ENCODE measurements at regions not wholly inside any gene's neighbourhood (a gene's known extent, or its start where the extent isn't known, plus 50 kb on each side); places are given as distances from the start of the nearest gene placed in this dataset.

GRCh38 chr3:22568285-22568684 is 634.8 kb upstream of the UBE2E2 start:
- no peaks in the 10 kb centered on the region for H4K20me1 ChIP-seq (replicated peaks; ENCODE audit: control insufficient read depth, insufficient read depth, low read length)
- no peaks in the 10 kb centered on the region for H3K9me3 ChIP-seq (replicated peaks; ENCODE audit: control insufficient read depth, insufficient read depth, low read depth, low read length)
- H3K27ac ChIP-seq (ENCODE audit: extremely low read depth, low read depth, low read length) = no peak overlapping the region
- ChIA-PET POLR2A (no interaction called here), CTCF (ENCODE audit: low intra/inter-chr PET ratio) (no interaction called here)
- no peak overlapping the region for H3K9ac ChIP-seq (ENCODE audit: insufficient read depth in 1 of 2, low read depth in 2 of 2, low read length in 2 of 2)
- intact Hi-C loops (cut with micrococcal nuclease) (no loop called here), in situ Hi-C loops (cut with MboI) (no loop called here)
- H2AFZ ChIP-seq (ENCODE audit: low read depth, low read length) = no peak overlapping the region
- BruUV-seq (replicated peaks) = no TSS peak
- no peak for FAIRE-seq
- no peaks in the 10 kb centered on the region for H3K27me3 ChIP-seq (ENCODE audit: control insufficient read depth in 2 of 2, insufficient read depth in 2 of 2, low read length in 2 of 2)
- no peak overlapping the region for H3K4me3 ChIP-seq
- H3K79me2 ChIP-seq (ENCODE audit: control insufficient read depth, insufficient read depth, low read length) = no peaks in the 10 kb centered on the region
- DNase-seq (ENCODE audit: extremely low read depth in 1 of 4, low spot score in 3 of 4) = no peak
- ATAC-seq = no peak
- no peaks in the 10 kb centered on the region for H3K4me1 ChIP-seq (replicated peaks in 1 of 2; ENCODE audit: control insufficient read depth in 2 of 2, insufficient read depth in 2 of 2, low read length in 2 of 2)
- no peaks in the 10 kb centered on the region for H3K9me1 ChIP-seq (ENCODE audit: control insufficient read depth, insufficient read depth, low read length)
- TF ChIP-seq, protein P1, sequence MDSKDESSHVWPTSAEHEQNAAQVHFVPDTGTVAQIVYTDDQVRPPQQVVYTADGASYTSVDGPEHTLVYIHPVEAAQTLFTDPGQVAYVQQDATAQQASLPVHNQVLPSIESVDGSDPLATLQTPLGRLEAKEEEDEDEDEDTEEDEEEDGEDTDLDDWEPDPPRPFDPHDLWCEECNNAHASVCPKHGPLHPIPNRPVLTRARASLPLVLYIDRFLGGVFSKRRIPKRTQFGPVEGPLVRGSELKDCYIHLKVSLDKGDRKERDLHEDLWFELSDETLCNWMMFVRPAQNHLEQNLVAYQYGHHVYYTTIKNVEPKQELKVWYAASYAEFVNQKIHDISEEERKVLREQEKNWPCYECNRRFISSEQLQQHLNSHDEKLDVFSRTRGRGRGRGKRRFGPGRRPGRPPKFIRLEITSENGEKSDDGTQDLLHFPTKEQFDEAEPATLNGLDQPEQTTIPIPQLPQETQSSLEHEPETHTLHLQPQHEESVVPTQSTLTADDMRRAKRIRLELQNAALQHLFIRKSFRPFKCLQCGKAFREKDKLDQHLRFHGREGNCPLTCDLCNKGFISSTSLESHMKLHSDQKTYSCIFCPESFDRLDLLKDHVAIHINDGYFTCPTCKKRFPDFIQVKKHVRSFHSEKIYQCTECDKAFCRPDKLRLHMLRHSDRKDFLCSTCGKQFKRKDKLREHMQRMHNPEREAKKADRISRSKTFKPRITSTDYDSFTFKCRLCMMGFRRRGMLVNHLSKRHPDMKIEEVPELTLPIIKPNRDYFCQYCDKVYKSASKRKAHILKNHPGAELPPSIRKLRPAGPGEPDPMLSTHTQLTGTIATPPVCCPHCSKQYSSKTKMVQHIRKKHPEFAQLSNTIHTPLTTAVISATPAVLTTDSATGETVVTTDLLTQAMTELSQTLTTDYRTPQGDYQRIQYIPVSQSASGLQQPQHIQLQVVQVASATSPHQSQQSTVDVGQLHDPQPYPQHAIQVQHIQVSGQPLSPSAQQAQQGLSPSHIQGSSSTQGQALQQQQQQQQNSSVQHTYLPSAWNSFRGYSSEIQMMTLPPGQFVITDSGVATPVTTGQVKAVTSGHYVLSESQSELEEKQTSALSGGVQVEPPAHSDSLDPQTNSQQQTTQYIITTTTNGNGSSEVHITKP (IDR thresholded peaks at IDR 0.05; ENCODE audit: partially characterized antibody) = no peak
- TF ChIP-seq BMI1 (IDR thresholded peaks at IDR 0.05; ENCODE audit: low read length) = no peak
- no peaks in the 10 kb centered on the region for H3K36me3 ChIP-seq (ENCODE audit: control insufficient read depth, insufficient read depth, low read length)
- WGBS (ENCODE audit: insufficient coverage, low coverage, missing lambda C conversion rate) = 0% methylated on average over 1 of the region's 1 CpG
- H3K4me2 ChIP-seq (ENCODE audit: insufficient read depth, low read length) = no peak overlapping the region

GRCh38 chr3:22569570-22569969 is 633.6 kb upstream of the UBE2E2 start:
- ChIA-PET POLR2A (no interaction called here), CTCF (ENCODE audit: low intra/inter-chr PET ratio) (no interaction called here)
- intact Hi-C loops (cut with micrococcal nuclease) (no loop called here), in situ Hi-C loops (cut with MboI) (no loop called here)
- H3K9me3 ChIP-seq (replicated peaks; ENCODE audit: control insufficient read depth, insufficient read depth, low read depth, low read length) = no peaks in the 10 kb centered on the region
- H3K9ac ChIP-seq (ENCODE audit: insufficient read depth in 1 of 2, low read depth in 2 of 2, low read length in 2 of 2) = no peak overlapping the region
- no peaks in the 10 kb centered on the region for H3K9me1 ChIP-seq (ENCODE audit: control insufficient read depth, insufficient read depth, low read length)
- FAIRE-seq = no peak
- no peaks in the 10 kb centered on the region for H3K36me3 ChIP-seq (ENCODE audit: control insufficient read depth, insufficient read depth, low read length)
- H3K4me2 ChIP-seq (ENCODE audit: insufficient read depth, low read length) = no peak overlapping the region
- no peak for ATAC-seq
- WGBS (ENCODE audit: insufficient coverage, low coverage, missing lambda C conversion rate) = 2% methylated on average over 2 of the region's 2 CpGs
- BruUV-seq (replicated peaks) = no TSS peak
- no peak overlapping the region for H2AFZ ChIP-seq (ENCODE audit: low read depth, low read length)
- no peaks in the 10 kb centered on the region for H3K27me3 ChIP-seq (ENCODE audit: control insufficient read depth in 2 of 2, insufficient read depth in 2 of 2, low read length in 2 of 2)
- no peak overlapping the region for H3K27ac ChIP-seq (ENCODE audit: extremely low read depth, low read depth, low read length)
- DNase-seq (ENCODE audit: extremely low read depth in 1 of 4, low spot score in 3 of 4) = no peak
- no peaks in the 10 kb centered on the region for H4K20me1 ChIP-seq (replicated peaks; ENCODE audit: control insufficient read depth, insufficient read depth, low read length)
- H3K4me1 ChIP-seq (replicated peaks in 1 of 2; ENCODE audit: control insufficient read depth in 2 of 2, insufficient read depth in 2 of 2, low read length in 2 of 2) = no peaks in the 10 kb centered on the region
- H3K79me2 ChIP-seq (ENCODE audit: control insufficient read depth, insufficient read depth, low read length) = no peaks in the 10 kb centered on the region
- H3K4me3 ChIP-seq = no peak overlapping the region
- no peak for TF ChIP-seq KDM4B (IDR thresholded peaks at IDR 0.05; ENCODE audit: borderline replicate concordance in 2 of 2, low read depth in 1 of 2)
- TF ChIP-seq SIRT6 (IDR thresholded peaks at IDR 0.05; ENCODE audit: low read depth, low read length) = no peak
- no peak for TF ChIP-seq ZBED1 (IDR thresholded peaks at IDR 0.05)
- TF ChIP-seq PCBP1 (IDR thresholded peaks at IDR 0.05; ENCODE audit: low read depth, low read length, poor library complexity, severe bottlenecking) = no peak
- TF ChIP-seq ZBTB9 (CRISPR knock-in tag; IDR thresholded peaks at IDR 0.05) = no peak
- no peak for TF ChIP-seq MITF (IDR thresholded peaks at IDR 0.05)
- TF ChIP-seq KAT8 (IDR thresholded peaks at IDR 0.05; ENCODE audit: low read depth) = no peak
